ENCODE measurements at regions not wholly inside any gene's neighbourhood (a gene's known extent, or its start where the extent isn't known, plus 50 kb on each side); places are given as distances from the start of the nearest gene placed in this dataset.

DNA sequence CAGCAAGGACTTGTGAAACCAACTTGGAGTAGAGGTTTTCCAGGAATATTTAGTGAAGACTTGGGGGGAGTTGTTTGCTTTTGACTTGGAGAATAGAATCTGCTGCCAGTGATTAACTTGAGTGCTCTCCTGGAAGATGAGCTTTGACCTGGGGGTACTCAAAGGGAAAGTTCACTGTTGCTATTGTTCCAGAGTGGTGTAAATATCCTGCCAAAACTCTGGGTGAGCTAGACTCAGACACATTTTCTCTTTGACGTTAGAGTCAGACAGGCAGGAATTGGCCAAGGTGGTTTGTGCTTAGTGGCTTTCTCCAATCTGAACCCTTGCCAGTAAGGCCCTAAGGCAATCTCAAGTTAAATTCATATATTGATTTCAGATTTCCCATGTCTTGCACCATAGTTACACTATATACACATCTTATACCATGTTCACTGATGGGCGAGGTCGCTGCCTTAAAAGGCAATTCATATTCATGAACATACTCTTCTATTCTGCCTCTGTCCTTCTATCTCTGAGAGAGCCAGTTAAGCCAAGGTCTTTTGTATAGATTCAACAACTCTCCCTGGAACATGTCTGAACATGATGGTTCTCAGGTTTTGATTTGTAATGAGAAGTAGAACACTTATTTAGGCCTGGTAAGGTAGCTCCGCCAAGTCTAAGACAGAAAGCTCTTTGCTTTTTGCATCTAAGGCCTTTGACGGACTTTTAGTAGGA is 204.6 kb upstream of the SLC38A2 start:
- Histone ChIP-seq H3K4me3 (replicated peaks in 1 of 2; ENCODE audit: low read depth in 1 of 2, low read length in 2 of 2) (no peak overlapping the region), H3K9me2 (ENCODE audit: insufficient read depth) (no peaks in the 10 kb centered on the region), H3K27me3 (ENCODE audit: insufficient read depth, low read length) (no peaks in the 10 kb centered on the region), H3K27ac (ENCODE audit: low read depth, low read length) (no peak overlapping the region), H3K4me2 (ENCODE audit: low read length) (no peak overlapping the region), H3K9me3 (ENCODE audit: control insufficient read depth in 1 of 2, insufficient read depth in 1 of 2, low read depth in 1 of 2, low read length in 2 of 2) (no peaks in the 10 kb centered on the region), H4K20me1 (ENCODE audit: insufficient read depth) (no peaks in the 10 kb centered on the region), H3K9ac (ENCODE audit: low read length) (no peak overlapping the region), H2AFZ (ENCODE audit: low read depth, low read length, poor library complexity, severe bottlenecking) (no peak overlapping the region), H3K36me3 (ENCODE audit: control insufficient read depth in 1 of 2, insufficient read depth in 2 of 2, low read length in 2 of 2) (no peaks in the 10 kb centered on the region), H3K4me1 (ENCODE audit: control insufficient read depth in 1 of 2, insufficient read depth in 2 of 2, low read length in 2 of 2) (no peaks in the 10 kb centered on the region), H3K79me2 (ENCODE audit: insufficient read depth, low read length) (no peaks in the 10 kb centered on the region)
- TF ChIP-seq POLR2AphosphoS5 (IDR thresholded peaks at IDR 0.05; ENCODE audit: low read depth, low read length): no peak
- TF ChIP-seq EZH2 (IDR thresholded peaks at IDR 0.05): no peak
- intact Hi-C loops (cut with micrococcal nuclease): no loop called here
- no TSS peak for BruUV-seq (replicated peaks)
- CTCF ChIA-PET: no interaction called here
- RAD21 ChIA-PET (ENCODE audit: low non-redundant PET in 1 of 2, low total read pairs in 2 of 2, uncharacterized antibody in 2 of 2, unreplicated experiment in 2 of 2): no interaction called here
- DNase-seq (ENCODE audit: low read depth, low spot score) (no peak), ATAC-seq (no peak)
- POLR2A ChIA-PET: no interaction called here

DNA sequence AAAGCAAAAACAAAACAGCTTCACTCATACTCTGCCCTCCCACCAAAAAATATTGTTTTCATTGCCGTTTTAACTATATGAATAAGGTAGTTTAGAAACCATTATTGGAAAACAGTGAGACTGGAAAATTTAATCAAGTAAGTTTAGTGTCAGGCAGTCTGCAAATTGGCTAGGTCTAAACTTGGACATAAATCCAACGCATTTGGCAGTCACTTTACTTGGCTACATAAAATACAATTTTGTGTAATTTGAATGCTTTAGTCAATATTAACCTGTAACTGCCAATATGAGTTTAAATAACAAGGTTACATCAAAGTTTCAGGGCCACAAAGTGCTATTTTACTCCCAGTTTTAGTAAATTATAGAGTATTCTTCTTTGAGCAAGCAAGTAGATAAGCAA is 202.3 kb upstream of the SLC38A2 start:
- Histone ChIP-seq H3K27ac (ENCODE audit: low read depth, low read length) (no peak overlapping the region), H3K27me3 (ENCODE audit: insufficient read depth, low read length) (no peaks in the 10 kb centered on the region), H3K9me3 (ENCODE audit: control insufficient read depth in 1 of 2, insufficient read depth in 1 of 2, low read depth in 1 of 2, low read length in 2 of 2) (no peaks in the 10 kb centered on the region), H4K20me1 (ENCODE audit: insufficient read depth) (no peaks in the 10 kb centered on the region), H3K79me2 (ENCODE audit: insufficient read depth, low read length) (no peaks in the 10 kb centered on the region), H3K4me1 (ENCODE audit: control insufficient read depth in 1 of 2, insufficient read depth in 2 of 2, low read length in 2 of 2) (no peaks in the 10 kb centered on the region), H2AFZ (ENCODE audit: low read depth, low read length, poor library complexity, severe bottlenecking) (no peak overlapping the region), H3K36me3 (ENCODE audit: control insufficient read depth in 1 of 2, insufficient read depth in 2 of 2, low read length in 2 of 2) (no peaks in the 10 kb centered on the region), H3K4me3 (replicated peaks in 1 of 2; ENCODE audit: low read depth in 1 of 2, low read length in 2 of 2) (no peak overlapping the region), H3K4me2 (ENCODE audit: low read length) (no peak overlapping the region), H3K9ac (ENCODE audit: low read length) (no peak overlapping the region), H3K9me2 (ENCODE audit: insufficient read depth) (no peaks in the 10 kb centered on the region)
- no peak for ATAC-seq
- CTCF ChIA-PET: no interaction called here
- no TSS peak for BruUV-seq (replicated peaks)
- no peak for DNase-seq (ENCODE audit: low read depth, low spot score)
- POLR2A ChIA-PET: no interaction called here
- intact Hi-C loops (cut with micrococcal nuclease): no loop called here
- TF ChIP-seq TCF7L2 (IDR thresholded peaks at IDR 0.05; ENCODE audit: borderline replicate concordance, extremely low read depth, insufficient read depth, insufficient read length): no peak
- no peak for TF ChIP-seq CTCF (IDR thresholded peaks at IDR 0.05 in 2 of 3, conservative IDR thresholded peaks at IDR 0.05 in 1 of 3; ENCODE audit: borderline replicate concordance in 1 of 3, insufficient read depth in 1 of 3, low read depth in 2 of 3, low read length in 2 of 3)
- TF ChIP-seq SRF (IDR thresholded peaks at IDR 0.05; ENCODE audit: low read depth): no peak
- RAD21 ChIA-PET (ENCODE audit: low non-redundant PET in 1 of 2, low total read pairs in 2 of 2, uncharacterized antibody in 2 of 2, unreplicated experiment in 2 of 2): no interaction called here

Data from HCT116 (cell line).